A673 (cell line): ENCODE measurements at regions not wholly inside any gene's neighbourhood (a gene's known extent, or its start where the extent isn't known, plus 50 kb on each side); places are given as distances from the start of the nearest gene placed in this dataset.

ENCODE experiments used
- BruUV-seq: library from RNA; stranded (reverse); fragments of 400-500 nt; replicated peaks from 2 replicates; lab custom pipeline; 2021; lab: Mats Ljungman, UMichigan
- CTCF ChIA-PET: fragments of 300-600 bp; sonication (Branson Sonifier 250); formaldehyde crosslinking; loops from one replicate; lab custom pipeline; 2022; ENCODE audit warnings: antibody characterized with exemption; lab: Charles Lee
- POLR2A ChIA-PET: fragments of 300-600 bp; sonication (Branson Sonifier 250); formaldehyde crosslinking; loops from one replicate; lab custom pipeline; 2022; ENCODE audit warnings: antibody characterized with exemption; ENCODE audit not compliant: low non-redundant PET; lab: Charles Lee
- DNase-seq: peaks from one replicate; pipeline ENCODE4 v3.0.0-alpha.2; 2015; ENCODE audit warnings: low spot score
- H3K27ac ChIP-seq: fragments of 200-600 bp; sonication (generic); 2 replicates; pipeline ENCODE4 v1.5.1; 2016; ENCODE audit warnings: mixed run types, low read depth, mild to moderate bottlenecking, mixed read lengths, antibody characterized with exemption, low read length; ENCODE audit not compliant: poor library complexity, severe bottlenecking
- H3K27me3 ChIP-seq: fragments of 200-600 bp; sonication (generic); replicated peaks from 2 replicates; pipeline ENCODE4 v1.6.1; 2017; ENCODE audit warnings: mixed run types, low read depth, mild to moderate bottlenecking, mixed read lengths, antibody characterized with exemption, low read length; ENCODE audit not compliant: insufficient read depth, poor library complexity
- H3K36me3 ChIP-seq: fragments of 200-600 bp; sonication (generic); 2 replicates; pipeline ENCODE4 v1.6.1; 2016; ENCODE audit warnings: mixed run types, mild to moderate bottlenecking, mixed read lengths, antibody characterized with exemption, low read length; ENCODE audit not compliant: insufficient read depth, poor library complexity, severe bottlenecking
- H3K4me1 ChIP-seq: fragments of 200-600 bp; sonication (generic); 2 replicates; pipeline ENCODE4 v1.6.1; 2017; ENCODE audit warnings: mixed run types, mild to moderate bottlenecking, mixed read lengths, antibody characterized with exemption, low read length; ENCODE audit not compliant: insufficient read depth, poor library complexity, severe bottlenecking
- H3K4me3 ChIP-seq: fragments of 200-600 bp; sonication (generic); 2 replicates; pipeline ENCODE4 v1.5.1; 2016; ENCODE audit warnings: low read depth, mixed run types, mild to moderate bottlenecking, mixed read lengths, low read length; ENCODE audit not compliant: poor library complexity, severe bottlenecking
- H3K9me3 ChIP-seq: fragments of 200-600 bp; sonication (generic); 2 replicates; pipeline ENCODE4 v1.6.1; 2016; ENCODE audit warnings: mixed run types, low read depth, mild to moderate bottlenecking, mixed read lengths, antibody characterized with exemption, low read length; ENCODE audit not compliant: poor library complexity, severe bottlenecking
- CTCF ChIP-seq: fragments of 300-800, 200-600 bp; sonication (generic); conservative IDR thresholded peaks from 2 replicates; pipeline ENCODE4 v1.5.1; 2017; ENCODE audit warnings: low read depth, mild to moderate bottlenecking, antibody characterized with exemption, low read length, moderate library complexity, mixed read lengths
- EZH2 ChIP-seq: fragments of 200-600 bp; sonication (generic); IDR thresholded peaks from 2 replicates; pipeline ENCODE4 v1.6.1; 2017; ENCODE audit warnings: borderline replicate concordance, low read depth, mild to moderate bottlenecking, mixed read lengths, antibody characterized with exemption, low read length; ENCODE audit not compliant: poor library complexity, severe bottlenecking
- intact Hi-C: fragments of 100-400 bp; cut with micrococcal nuclease; formaldehyde crosslinking; loops from one replicate; pipeline ENCODE4 v1.10.0; 2022; ENCODE audit not compliant: unreplicated experiment

- no peak for DNase-seq
- Histone ChIP-seq H3K27ac (no peak overlapping the region), H3K4me3 (no peak overlapping the region), H3K9me3 (peaks cover 9% of the 10 kb centered on the region), H3K36me3 (no peaks in the 10 kb centered on the region), H3K4me1 (no peaks in the 10 kb centered on the region), H3K27me3 (no peaks in the 10 kb centered on the region)
- ChIA-PET CTCF (no interaction called here), POLR2A (no interaction called here)
- intact Hi-C loops: no loop called here
- TF ChIP-seq EZH2 (no peak), CTCF (no peak)
- no TSS peak for BruUV-seq
Measured at GRCh38 chr3:25133588-25133987, 294.5 kb upstream of the RARB start.

- no peak overlapping the region for H3K4me3 ChIP-seq
- no peaks in the 10 kb centered on the region for H3K9me3 ChIP-seq
- TF ChIP-seq CTCF (no peak), EZH2 (no peak)
- no TSS peak for BruUV-seq
- intact Hi-C loops: no loop called here
- H3K4me1 ChIP-seq: no peaks in the 10 kb centered on the region
- CTCF ChIA-PET: interaction anchor here (0.6 kb wide), 1 partner anchor 1345 kb away, joined by 3 read pairs; no protein-coding TSS in a partner anchor
- no peaks in the 10 kb centered on the region for H3K27me3 ChIP-seq
- POLR2A ChIA-PET: no interaction called here
- no peak overlapping the region for H3K27ac ChIP-seq
- H3K36me3 ChIP-seq: no peaks in the 10 kb centered on the region
- no peak for DNase-seq
Measured at GRCh38 chr3:25137606-25138005, 290.5 kb upstream of the RARB start.

GRCh38 chr3:25139267-25139666, 288.8 kb upstream of the RARB start:
- CTCF ChIA-PET: no interaction called here

More at GRCh38 chr3:25139267-25139666, 288.8 kb upstream of the RARB start:
- no peak for TF ChIP-seq CTCF
- no peak for TF ChIP-seq EZH2
- Histone ChIP-seq H3K27me3 (no peaks in the 10 kb centered on the region), H3K9me3 (no peaks in the 10 kb centered on the region), H3K27ac (no peak overlapping the region), H3K4me3 (no peak overlapping the region), H3K4me1 (no peaks in the 10 kb centered on the region), H3K36me3 (no peaks in the 10 kb centered on the region)
- intact Hi-C loops: no loop called here
- POLR2A ChIA-PET: no interaction called here
- BruUV-seq: no TSS peak
- DNase-seq: no peak
